SU-DHL-6 (cell line): ENCODE measurements at regions not wholly inside any gene's neighbourhood (a gene's known extent, or its start where the extent isn't known, plus 50 kb on each side); places are given as distances from the start of the nearest gene placed in this dataset.

Source experiments
- EZH2phosphoT487 ChIP-seq: fragments of 200-600 bp; sonication (generic), shearing (Covaris generic); conservative IDR thresholded peaks from 2 replicates; pipeline ENCODE4 v1.6.1; 2018; ENCODE audit warnings: mild to moderate bottlenecking, antibody characterized with exemption, low read length, moderate library complexity, mixed read lengths
- TF ChIP-seq, protein P1 (sequence below): fragments of 200-600 bp; sonication (generic); IDR thresholded peaks from one replicate; pipeline ENCODE4 v1.5.1; 2017; ENCODE audit warnings: antibody characterized with exemption, mild to moderate bottlenecking, low read length, moderate library complexity; ENCODE audit not compliant: insufficient read depth, poor library complexity, severe bottlenecking

DNA sequence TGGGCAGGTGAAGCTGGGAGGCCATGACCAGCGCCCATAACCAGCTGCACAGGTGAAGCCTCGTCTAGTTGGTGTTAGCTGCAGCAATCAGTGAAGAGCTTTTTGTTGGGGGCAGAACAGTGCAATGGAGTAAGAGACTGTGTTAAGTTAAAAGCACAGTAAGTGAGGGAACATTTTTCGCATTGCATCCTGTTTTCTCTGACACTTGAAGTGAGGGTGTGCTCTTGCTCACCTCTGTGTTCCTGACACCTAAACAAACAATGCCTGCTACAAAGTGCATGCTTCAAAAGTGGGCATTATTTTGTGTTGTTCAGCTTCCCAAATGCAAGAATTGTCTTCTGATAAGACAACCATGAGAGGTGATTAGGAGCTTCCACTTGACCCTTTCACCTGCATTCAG is 324.0 kb upstream of the ACVR2A start:
- TF ChIP-seq, protein P1, sequence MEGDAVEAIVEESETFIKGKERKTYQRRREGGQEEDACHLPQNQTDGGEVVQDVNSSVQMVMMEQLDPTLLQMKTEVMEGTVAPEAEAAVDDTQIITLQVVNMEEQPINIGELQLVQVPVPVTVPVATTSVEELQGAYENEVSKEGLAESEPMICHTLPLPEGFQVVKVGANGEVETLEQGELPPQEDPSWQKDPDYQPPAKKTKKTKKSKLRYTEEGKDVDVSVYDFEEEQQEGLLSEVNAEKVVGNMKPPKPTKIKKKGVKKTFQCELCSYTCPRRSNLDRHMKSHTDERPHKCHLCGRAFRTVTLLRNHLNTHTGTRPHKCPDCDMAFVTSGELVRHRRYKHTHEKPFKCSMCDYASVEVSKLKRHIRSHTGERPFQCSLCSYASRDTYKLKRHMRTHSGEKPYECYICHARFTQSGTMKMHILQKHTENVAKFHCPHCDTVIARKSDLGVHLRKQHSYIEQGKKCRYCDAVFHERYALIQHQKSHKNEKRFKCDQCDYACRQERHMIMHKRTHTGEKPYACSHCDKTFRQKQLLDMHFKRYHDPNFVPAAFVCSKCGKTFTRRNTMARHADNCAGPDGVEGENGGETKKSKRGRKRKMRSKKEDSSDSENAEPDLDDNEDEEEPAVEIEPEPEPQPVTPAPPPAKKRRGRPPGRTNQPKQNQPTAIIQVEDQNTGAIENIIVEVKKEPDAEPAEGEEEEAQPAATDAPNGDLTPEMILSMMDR = no peak
- no peak for TF ChIP-seq EZH2phosphoT487
